Pancreas (tissue), 10 donors: ENCODE measurements at regions not wholly inside any gene's neighbourhood (a gene's known extent, or its start where the extent isn't known, plus 50 kb on each side); places are given as distances from the start of the nearest gene placed in this dataset.

Experiments
- ATAC-seq, 4 donors: fragments of 200-7000 bp; cut with Tn5 transposase; one replicate each; pipeline versions ENCODE4 v1.8.0 to v1.9.1; 2020; ENCODE audit warnings: mild to moderate bottlenecking in 4 of 4, moderate library complexity in 4 of 4
- DNase-seq, 6 donors: peaks; one replicate each; pipeline ENCODE4 v3.0.0-alpha.2; 2020
- FAIRE-seq: peaks from 2 replicates; lab custom pipeline; 2012; peaks lifted over from hg19 to GRCh38; lab: Jason Lieb, UNC
- H3K27ac ChIP-seq, 4 donors: fragments of 200-600 bp; sonication (generic); 1 replicate in 3 of 4; 2 replicates in 1 of 4; pipeline versions ENCODE4 v1.5.0 to v1.8.0; 2020
- H3K27me3 ChIP-seq, 4 donors: fragments of 200-600 bp; one replicate each; pipeline ENCODE4 v1.8.0; 2021
- H3K36me3 ChIP-seq, 3 donors: fragments of 200-600 bp; sonication (generic) in 1 of 3; one replicate each; pipeline versions ENCODE4 v1.5.0 to v1.8.0; 2020 to 2021
- H3K4me1 ChIP-seq, 3 donors: fragments of 200-600 bp; one replicate each; pipeline ENCODE4 v1.8.0; 2021
- H3K4me3 ChIP-seq, 4 donors: fragments of 200-600 bp; sonication (generic) in 2 of 4; one replicate each; pipeline versions ENCODE4 v1.5.0 to v1.8.0; 2020 to 2021
- H3K9me3 ChIP-seq, 4 donors: fragments of 200-600 bp; one replicate each; pipeline ENCODE4 v1.8.0; 2021
- WGBS, 2 donors: extraction: QIAGEN DNeasy Blood & Tissue Kit; methylation state at CpG; one replicate each; pipeline ENCODE4 v1.1.7; 2013; 5-methylcytosine and 5-hydroxymethylcytosine counted together
- intact Hi-C, 3 donors: fragments of 100-400 bp; cut with DNase I; formaldehyde crosslinking; loops; one replicate each; pipeline versions ENCODE4 v1.11.1 to v1.14.2; 2022
- TF ChIP-seq, protein P1 (sequence below), 4 donors: fragments of 200-600 bp; sonication (generic) in 3 of 4; IDR thresholded peaks; one replicate each; pipeline versions ENCODE4 v1.5.0 to v1.8.0; 2021; ENCODE audit warnings: antibody characterized with exemption in 4 of 4
- donor health status: healthy with polysubstance abuse.
- donor health status: DM: no; HTN: no; CAD: no; lungs with moderate emphysema.
- donor health status: DM: no; HTN: no; CAD: no.
- donor health status: control.
- donor health status: control.
- donor health status: Bipolar disorder and iron deficiency.
- donor health status: DM: yes; HTN: yes; CAD: no.
- donor health status: DM: no; HTN: no; CAD: no.
- donor health status: DM: no; HTN: no; CAD: no.
- donor health status: DM: yes; HTN: yes; CAD: no.

DNA sequence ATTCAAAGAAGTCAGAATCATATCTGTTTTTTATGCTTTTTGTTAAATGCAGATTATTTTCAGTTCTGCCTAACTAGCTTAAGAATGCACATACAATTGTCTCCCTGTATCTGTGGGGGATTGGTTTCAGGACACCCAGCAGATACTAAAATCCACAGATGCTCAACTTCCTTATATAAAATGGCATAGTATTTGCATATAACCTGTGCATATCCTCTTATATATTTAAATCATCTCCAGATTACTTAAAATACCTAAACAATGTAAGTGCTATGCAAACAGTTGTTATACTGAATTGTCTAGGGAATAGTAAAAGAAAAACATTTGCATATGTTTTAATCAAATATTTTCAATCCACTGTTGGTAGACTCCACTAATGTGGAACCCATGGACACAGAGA, 279.4 kb downstream of the TMA16 start:
- FAIRE-seq (no peak), ATAC-seq (no peak), DNase-seq (no peak)
- no peak overlapping the region for H3K4me3 ChIP-seq
- no peaks in the 10 kb centered on the region for H3K27me3 ChIP-seq
- no peaks in the 10 kb centered on the region for H3K4me1 ChIP-seq
- no peaks in the 10 kb centered on the region for H3K9me3 ChIP-seq
- no peak overlapping the region for H3K27ac ChIP-seq
- intact Hi-C loops, result no loop called here
- H3K36me3 ChIP-seq, result no peaks in the 10 kb centered on the region
- TF ChIP-seq, protein P1, sequence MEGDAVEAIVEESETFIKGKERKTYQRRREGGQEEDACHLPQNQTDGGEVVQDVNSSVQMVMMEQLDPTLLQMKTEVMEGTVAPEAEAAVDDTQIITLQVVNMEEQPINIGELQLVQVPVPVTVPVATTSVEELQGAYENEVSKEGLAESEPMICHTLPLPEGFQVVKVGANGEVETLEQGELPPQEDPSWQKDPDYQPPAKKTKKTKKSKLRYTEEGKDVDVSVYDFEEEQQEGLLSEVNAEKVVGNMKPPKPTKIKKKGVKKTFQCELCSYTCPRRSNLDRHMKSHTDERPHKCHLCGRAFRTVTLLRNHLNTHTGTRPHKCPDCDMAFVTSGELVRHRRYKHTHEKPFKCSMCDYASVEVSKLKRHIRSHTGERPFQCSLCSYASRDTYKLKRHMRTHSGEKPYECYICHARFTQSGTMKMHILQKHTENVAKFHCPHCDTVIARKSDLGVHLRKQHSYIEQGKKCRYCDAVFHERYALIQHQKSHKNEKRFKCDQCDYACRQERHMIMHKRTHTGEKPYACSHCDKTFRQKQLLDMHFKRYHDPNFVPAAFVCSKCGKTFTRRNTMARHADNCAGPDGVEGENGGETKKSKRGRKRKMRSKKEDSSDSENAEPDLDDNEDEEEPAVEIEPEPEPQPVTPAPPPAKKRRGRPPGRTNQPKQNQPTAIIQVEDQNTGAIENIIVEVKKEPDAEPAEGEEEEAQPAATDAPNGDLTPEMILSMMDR (IDR thresholded peaks at IDR 0.05), result no peak

DNA sequence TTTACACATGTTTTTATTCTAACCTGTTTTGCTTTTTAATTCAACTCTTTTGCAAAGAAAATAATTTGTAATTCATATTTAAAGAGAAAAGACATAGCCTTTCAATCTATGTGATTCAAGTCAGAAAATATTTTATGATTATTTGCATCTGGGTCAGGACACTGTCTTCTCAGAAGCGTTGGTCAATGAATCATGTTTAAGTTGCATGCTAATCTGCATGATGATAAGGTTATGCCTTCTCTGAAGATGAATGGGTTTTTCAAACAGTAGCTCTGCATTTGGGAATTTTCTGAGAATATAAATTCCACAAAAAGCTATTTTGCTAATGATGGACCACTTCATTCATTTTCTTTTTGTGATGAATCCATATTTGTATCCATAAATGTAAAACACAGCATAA, 282.5 kb downstream of the TMA16 start:
- ATAC-seq (no peak), FAIRE-seq (no peak), DNase-seq (no peak)
- no peak overlapping the region for H3K4me3 ChIP-seq
- H3K9me3 ChIP-seq, result no peaks in the 10 kb centered on the region
- intact Hi-C loops, result no loop called here
- whole genome bisulfite sequencing, 2 donors, result 22 to 24% methylated on average over 1 of the region's 1 CpG
- no peaks in the 10 kb centered on the region for H3K4me1 ChIP-seq
- TF ChIP-seq, protein P1 (IDR thresholded peaks at IDR 0.05), result no peak
- no peaks in the 10 kb centered on the region for H3K27me3 ChIP-seq
- H3K27ac ChIP-seq, result no peak overlapping the region
- no peaks in the 10 kb centered on the region for H3K36me3 ChIP-seq

DNA sequence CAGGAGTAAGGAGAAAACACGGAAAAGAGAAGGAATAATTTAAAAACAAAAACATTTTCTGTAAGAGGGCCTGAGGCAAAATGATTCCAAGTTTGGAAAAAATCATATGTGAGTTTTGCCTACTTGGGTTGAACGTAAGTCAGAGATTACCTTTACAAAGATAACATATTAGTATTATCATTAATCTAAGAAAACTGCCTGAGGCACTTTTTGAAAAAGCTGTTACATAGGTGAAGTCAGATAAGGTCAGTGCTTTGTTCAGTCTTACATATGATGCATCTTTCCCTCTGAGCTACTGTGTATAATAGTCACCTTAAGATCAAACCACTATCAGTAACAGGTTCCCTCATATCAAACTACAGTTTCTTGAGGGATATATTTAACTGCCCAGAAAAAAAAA, 287.2 kb downstream of the TMA16 start:
- H3K27ac ChIP-seq, result no peak overlapping the region
- no peak for ATAC-seq
- H3K4me3 ChIP-seq, result no peak overlapping the region
- H3K27me3 ChIP-seq, result no peaks in the 10 kb centered on the region
- no peaks in the 10 kb centered on the region for H3K4me1 ChIP-seq
- no peak for DNase-seq
- H3K9me3 ChIP-seq, result no peaks in the 10 kb centered on the region
- WGBS, 2 donors, result 31 to 43% methylated on average over 2 of the region's 2 CpGs
- no peaks in the 10 kb centered on the region for H3K36me3 ChIP-seq
- intact Hi-C loops, result no loop called here
- TF ChIP-seq, protein P1 (IDR thresholded peaks at IDR 0.05), result no peak
- no peak for FAIRE-seq

DNA sequence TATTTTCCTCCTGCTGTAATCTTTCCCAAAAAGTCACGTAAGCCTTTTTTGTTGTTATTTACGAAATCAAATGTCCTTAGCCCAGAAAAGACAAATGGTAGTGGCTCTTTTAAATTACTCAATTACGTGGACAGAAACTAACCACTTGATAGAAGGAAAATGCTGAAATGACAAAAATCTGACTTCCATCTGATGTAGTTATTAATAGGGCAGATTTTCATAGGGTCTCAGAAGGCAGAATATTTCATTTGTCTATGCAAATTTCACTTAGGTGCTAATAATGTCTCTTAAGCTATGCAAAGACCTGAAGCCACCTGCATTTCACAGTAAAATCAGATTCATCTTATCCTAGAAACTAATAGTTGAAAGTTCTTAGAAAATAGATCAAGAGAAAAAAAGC, 295.7 kb downstream of the TMA16 start:
- Histone ChIP-seq H3K4me1 (no peaks in the 10 kb centered on the region), H3K9me3 (no peaks in the 10 kb centered on the region), H3K4me3 (no peak overlapping the region), H3K27ac (no peak overlapping the region), H3K27me3 (no peaks in the 10 kb centered on the region), H3K36me3 (no peaks in the 10 kb centered on the region)
- TF ChIP-seq, protein P1 (IDR thresholded peaks at IDR 0.05), result no peak
- no peak for DNase-seq
- intact Hi-C loops, result no loop called here
- 60 to 71% methylated on average over 3 of the region's 3 CpGs for WGBS, 2 donors
- no peak for FAIRE-seq
- ATAC-seq, result no peak

DNA sequence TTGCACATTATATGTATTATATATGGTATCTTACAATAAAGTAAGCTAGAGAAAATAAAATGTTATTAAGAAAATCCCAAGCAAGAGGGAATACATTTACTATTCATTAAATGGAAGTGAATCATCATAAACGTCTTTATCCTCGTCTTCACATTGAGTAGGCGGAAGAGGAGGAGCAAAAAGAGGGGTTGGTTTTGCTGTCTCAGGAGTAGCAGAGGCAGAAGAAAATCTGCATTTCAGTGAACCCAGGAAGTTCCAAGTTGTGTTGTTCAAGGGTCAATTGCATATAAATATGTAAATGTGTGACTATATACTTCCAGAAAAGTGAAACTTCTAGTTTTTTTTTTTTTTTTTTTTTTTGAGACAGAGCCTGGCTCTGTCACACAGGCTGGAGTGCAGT, 301.4 kb downstream of the TMA16 start:
- DNase-seq (no peak), ATAC-seq (no peak)
- WGBS, 2 donors, result 70 to 74% methylated on average over 3 of the region's 3 CpGs

More for the DNA sequence above, 301.4 kb downstream of the TMA16 start:
- H3K4me1 ChIP-seq, result no peaks in the 10 kb centered on the region
- H3K9me3 ChIP-seq, result no peaks in the 10 kb centered on the region
- intact Hi-C loops, result no loop called here
- no peaks in the 10 kb centered on the region for H3K27me3 ChIP-seq
- H3K4me3 ChIP-seq, result no peak overlapping the region
- H3K36me3 ChIP-seq, result peaks cover 0 to 2% (median 0%) of the 10 kb centered on the region in 3 donors
- TF ChIP-seq, protein P1 (IDR thresholded peaks at IDR 0.05), result no peak
- no peak for FAIRE-seq
- no peak overlapping the region for H3K27ac ChIP-seq
